GM12878 (cell line): ENCODE measurements at regions not wholly inside any gene's neighbourhood (a gene's known extent, or its start where the extent isn't known, plus 50 kb on each side); places are given as distances from the start of the nearest gene placed in this dataset.

ENCODE experiments used
- ATAC-seq: fragments of 200-7000 bp; cut with Tn5 transposase; 3 replicates; pipeline ENCODE4 v1.9.1; 2020; ENCODE audit warnings: mild to moderate bottlenecking, moderate library complexity
- BruUV-seq: library from RNA; stranded (reverse); fragments of 400-500 nt; replicated peaks from 2 replicates; lab custom pipeline; 2021; lab: Mats Ljungman, UMichigan
- CTCF ChIA-PET: fragments of 300-600 bp; sonication (Branson Sonifier 250); formaldehyde crosslinking; extraction: SDS; loops from one replicate; lab custom pipeline; 2021; ENCODE audit warnings: inconsistent platforms; lab: Yijun Ruan, JAX
- POLR2A ChIA-PET: fragments of 350-600 bp; formaldehyde crosslinking; extraction: SDS; loops from one replicate; lab custom pipeline; 2021; ENCODE audit warnings: inconsistent platforms; lab: Charles Lee
- RAD21 ChIA-PET: fragments of 300-600 bp; sonication (Branson Sonifier 250); formaldehyde crosslinking; loops from one replicate; lab custom pipeline; 2023; ENCODE audit warnings: antibody characterized with exemption; ENCODE audit not compliant: unreplicated experiment; lab: Charles Lee
- SMC1A ChIA-PET: fragments of 300-600 bp; sonication (Branson Sonifier 250); formaldehyde crosslinking; loops from one replicate; lab custom pipeline; 2023; ENCODE audit not compliant: unreplicated experiment, uncharacterized antibody; lab: Charles Lee
- DNase-seq: peaks from one replicate; pipeline ENCODE4 v3.0.0-alpha.2; 2011; ENCODE audit warnings: low read depth, low spot score
- FAIRE-seq: peaks from 3 replicates; lab custom pipeline; 2011; peaks lifted over from hg19 to GRCh38; lab: Jason Lieb, UNC
- H2AFZ ChIP-seq: 2 replicates; pipeline ENCODE4 v1.6.0; 2011; ENCODE audit warnings: low read depth, low read length, control low read depth; ENCODE audit not compliant: control insufficient read depth
- H3K27ac ChIP-seq: 2 replicates; pipeline ENCODE4 v1.5.1; 2011; ENCODE audit warnings: control low read depth; ENCODE audit not compliant: control insufficient read depth, insufficient read depth
- H3K27me3 ChIP-seq, 2 experiments: replicated peaks in 1 of 2; 2 replicates each; pipeline versions ENCODE4 v1.6.0 to v1.6.1; 2011; ENCODE audit warnings: low read length in 1 of 2; ENCODE audit not compliant: control insufficient read depth in 2 of 2, insufficient read depth in 2 of 2
- H3K36me3 ChIP-seq, 2 experiments: 2 replicates each; pipeline ENCODE4 v1.5.1; 2011; ENCODE audit warnings: low read length in 1 of 2; ENCODE audit not compliant: control insufficient read depth in 2 of 2, insufficient read depth in 2 of 2
- H3K4me1 ChIP-seq: 2 replicates; pipeline ENCODE4 v1.6.1; 2011; ENCODE audit warnings: mild to moderate bottlenecking, low read length, moderate library complexity, mixed read lengths; ENCODE audit not compliant: control insufficient read depth, insufficient read depth
- H3K4me2 ChIP-seq: 2 replicates; pipeline ENCODE4 v1.6.0; 2011; ENCODE audit warnings: control low read depth; ENCODE audit not compliant: control insufficient read depth, insufficient read depth
- H3K4me3 ChIP-seq: fragments of 200-600 bp; sonication (generic); 2 replicates; pipeline ENCODE4 v1.5.1; 2016
- H3K79me2 ChIP-seq: 2 replicates; pipeline ENCODE4 v1.6.0; 2011; ENCODE audit warnings: low read length; ENCODE audit not compliant: control insufficient read depth, insufficient read depth
- H3K9ac ChIP-seq: 2 replicates; pipeline ENCODE4 v1.8.0; 2011; ENCODE audit warnings: low read length, control low read depth, mixed read lengths; ENCODE audit not compliant: control insufficient read depth, insufficient read depth
- H3K9me3 ChIP-seq: replicated peaks from 3 replicates; pipeline ENCODE4 v1.5.1; 2011; ENCODE audit warnings: mild to moderate bottlenecking, low read length; ENCODE audit not compliant: control insufficient read depth, insufficient read depth
- H4K20me1 ChIP-seq: 2 replicates; pipeline ENCODE4 v1.6.0; 2011; ENCODE audit not compliant: control insufficient read depth, insufficient read depth
- BACH1 ChIP-seq: fragments of 450-650 bp; IDR thresholded peaks from 2 replicates; pipeline ENCODE4 v1.6.1; 2017; ENCODE audit warnings: mild to moderate bottlenecking, borderline replicate concordance
- CBX3 ChIP-seq: fragments of 200-600 bp; sonication (generic); IDR thresholded peaks from 2 replicates; pipeline ENCODE4 v1.6.1; 2016; ENCODE audit warnings: low read depth, borderline replicate concordance
- CEBPB ChIP-seq, 2 experiments: fragments of 150-350 bp in 1 of 2; IDR thresholded peaks; 2 replicates each; pipeline ENCODE4 v1.6.1; 2012 to 2014; ENCODE audit warnings: low read depth in 2 of 2, low read length in 2 of 2, borderline replicate concordance in 1 of 2, inconsistent platforms in 1 of 2
- IKZF1 ChIP-seq: fragments of 450-650 bp; conservative IDR thresholded peaks from 2 replicates; pipeline ENCODE4 v1.6.1; 2017; ENCODE audit warnings: antibody characterized with exemption, mild to moderate bottlenecking
- KLF5 ChIP-seq: fragments of 450-650 bp; IDR thresholded peaks from 2 replicates; pipeline ENCODE4 v1.6.1; 2014; ENCODE audit warnings: mild to moderate bottlenecking; ENCODE audit not compliant: partially characterized antibody
- MTA3 ChIP-seq: IDR thresholded peaks from 2 replicates; pipeline ENCODE4 v1.6.1; 2012; ENCODE audit warnings: low read length, inconsistent platforms, borderline replicate concordance
- MXI1 ChIP-seq: fragments of 150-350 bp; IDR thresholded peaks from 2 replicates; pipeline ENCODE4 v1.6.1; 2011; ENCODE audit warnings: low read depth, mild to moderate bottlenecking, inconsistent platforms, low read length, improper control_type of control experiment
- MYC ChIP-seq: IDR thresholded peaks from 2 replicates; pipeline ENCODE4 v1.6.1; 2011; ENCODE audit warnings: mild to moderate bottlenecking, low read length, moderate library complexity, inconsistent platforms; ENCODE audit not compliant: insufficient read depth, insufficient replicate concordance, insufficient read length, severe bottlenecking
- POU2F2 ChIP-seq: IDR thresholded peaks from 3 replicates; pipeline ENCODE4 v1.6.1; 2011; ENCODE audit warnings: low read depth, mild to moderate bottlenecking, low read length, borderline replicate concordance
- RAD21 ChIP-seq: IDR thresholded peaks from 2 replicates; pipeline ENCODE4 v1.6.1; 2011; ENCODE audit warnings: mild to moderate bottlenecking, low read depth, low read length, moderate library complexity; ENCODE audit not compliant: insufficient read depth
- SIN3A ChIP-seq: IDR thresholded peaks from 2 replicates; pipeline ENCODE4 v1.6.1; 2012; ENCODE audit warnings: low read depth, low read length, improper control_type of control experiment
- SREBF1 ChIP-seq: IDR thresholded peaks from 2 replicates; pipeline ENCODE4 v1.6.1; 2012; ENCODE audit warnings: mild to moderate bottlenecking, low read length
- SREBF2 ChIP-seq: IDR thresholded peaks from 2 replicates; pipeline ENCODE4 v1.6.1; 2012; ENCODE audit warnings: mild to moderate bottlenecking, low read length
- SRF ChIP-seq, 2 experiments: IDR thresholded peaks; 2 replicates each; pipeline ENCODE4 v1.6.1; 2011; ENCODE audit warnings: low read depth in 2 of 2, low read length in 2 of 2, mild to moderate bottlenecking in 1 of 2, moderate library complexity in 1 of 2
- TBL1XR1 ChIP-seq: IDR thresholded peaks from 2 replicates; pipeline ENCODE4 v1.6.1; 2012; ENCODE audit warnings: low read depth, low read length, improper control_type of control experiment
- WGBS: methylation state at CpG from one replicate; pipeline ENCODE4 v1.1.6; 2016; ENCODE audit warnings: low lambda C conversion rate; ENCODE audit not compliant: insufficient replicate concordance, insufficient coverage; ENCODE audit errors: missing lambda C conversion rate; 5-methylcytosine and 5-hydroxymethylcytosine counted together
- in situ Hi-C: fragments of 300-500 bp; cut with MboI; formaldehyde crosslinking; loops from 9 replicates; pipeline ENCODE4 v1.14.3; 2018; ENCODE audit warnings: mixed read lengths
- intact Hi-C: fragments of 100-400 bp; cut with micrococcal nuclease; formaldehyde crosslinking; loops from one replicate; pipeline ENCODE4 v1.14.2; 2022; ENCODE audit not compliant: unreplicated experiment
- TF ChIP-seq, protein P1 (sequence below), 3 experiments: IDR thresholded peaks in 2 of 3; conservative IDR thresholded peaks in 1 of 3; 2 replicates each; pipeline ENCODE4 v1.5.1; 2011; ENCODE audit warnings: low read depth in 3 of 3, low read length in 3 of 3, mild to moderate bottlenecking in 3 of 3, control low read depth in 2 of 3, moderate library complexity in 2 of 3, inconsistent platforms in 1 of 3, mixed read lengths in 1 of 3; ENCODE audit not compliant: control insufficient read depth in 2 of 3, insufficient read depth in 1 of 3; ENCODE audit errors: extremely low read depth in 1 of 3
- TF ChIP-seq, protein P2 (sequence below): fragments of 150-350 bp; IDR thresholded peaks from 2 replicates; pipeline ENCODE4 v1.6.1; 2014; ENCODE audit warnings: mild to moderate bottlenecking, low read depth, low read length

DNA sequence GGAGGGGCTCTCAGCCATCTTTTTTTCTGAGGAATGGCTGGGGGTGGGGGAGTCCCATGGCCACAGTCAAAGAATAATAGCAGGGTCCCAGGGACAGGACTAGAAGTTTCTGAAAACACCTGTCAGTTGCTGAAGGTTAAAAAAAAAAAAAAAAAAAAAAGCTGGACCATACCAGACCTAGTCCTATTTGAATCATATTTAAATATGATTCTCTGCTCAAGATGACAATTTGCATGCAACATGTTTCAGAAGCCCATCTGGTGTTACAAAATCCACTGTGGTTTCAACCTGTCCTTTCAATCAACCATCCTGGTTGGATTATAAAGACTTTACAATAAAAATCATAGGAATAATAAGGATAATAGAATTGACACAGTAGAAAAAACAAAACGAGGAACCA is 153.7 kb downstream of the TENT5C start:
- ATAC-seq (no peak), FAIRE-seq (no peak)
- H3K27ac ChIP-seq, result no peak overlapping the region
- no peaks in the 10 kb centered on the region for H4K20me1 ChIP-seq
- no peak overlapping the region for H3K9ac ChIP-seq
- no peak overlapping the region for H3K4me3 ChIP-seq
- SMC1A ChIA-PET, result interaction anchor here (2.4 to 8.7 kb wide), 2 partner anchors 136 to 225 kb away, joined by 17 to 84 read pairs; no protein-coding TSS in a partner anchor
- no peak for TF ChIP-seq BACH1
- TF ChIP-seq CBX3, result no peak
- no peak for TF ChIP-seq KLF5
- TF ChIP-seq RAD21, result no peak
- no peak for TF ChIP-seq SREBF1
- no peak for TF ChIP-seq POU2F2
- no peak for TF ChIP-seq MTA3
- TF ChIP-seq SRF (IDR thresholded peaks at IDR 0.05; ENCODE audit: low read depth in 2 of 2, low read length in 2 of 2), result no peak
- TF ChIP-seq SREBF2, result no peak
- TF ChIP-seq SIN3A, result no peak
- no peak for TF ChIP-seq MXI1
- TF ChIP-seq CEBPB (IDR thresholded peaks at IDR 0.05; ENCODE audit: borderline replicate concordance in 1 of 2, low read depth in 2 of 2, low read length in 2 of 2), result no peak
- TF ChIP-seq, protein P1, sequence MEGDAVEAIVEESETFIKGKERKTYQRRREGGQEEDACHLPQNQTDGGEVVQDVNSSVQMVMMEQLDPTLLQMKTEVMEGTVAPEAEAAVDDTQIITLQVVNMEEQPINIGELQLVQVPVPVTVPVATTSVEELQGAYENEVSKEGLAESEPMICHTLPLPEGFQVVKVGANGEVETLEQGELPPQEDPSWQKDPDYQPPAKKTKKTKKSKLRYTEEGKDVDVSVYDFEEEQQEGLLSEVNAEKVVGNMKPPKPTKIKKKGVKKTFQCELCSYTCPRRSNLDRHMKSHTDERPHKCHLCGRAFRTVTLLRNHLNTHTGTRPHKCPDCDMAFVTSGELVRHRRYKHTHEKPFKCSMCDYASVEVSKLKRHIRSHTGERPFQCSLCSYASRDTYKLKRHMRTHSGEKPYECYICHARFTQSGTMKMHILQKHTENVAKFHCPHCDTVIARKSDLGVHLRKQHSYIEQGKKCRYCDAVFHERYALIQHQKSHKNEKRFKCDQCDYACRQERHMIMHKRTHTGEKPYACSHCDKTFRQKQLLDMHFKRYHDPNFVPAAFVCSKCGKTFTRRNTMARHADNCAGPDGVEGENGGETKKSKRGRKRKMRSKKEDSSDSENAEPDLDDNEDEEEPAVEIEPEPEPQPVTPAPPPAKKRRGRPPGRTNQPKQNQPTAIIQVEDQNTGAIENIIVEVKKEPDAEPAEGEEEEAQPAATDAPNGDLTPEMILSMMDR (IDR thresholded peaks at IDR 0.05 in 2 of 3, conservative IDR thresholded peaks at IDR 0.05 in 1 of 3; ENCODE audit: control insufficient read depth in 2 of 3, extremely low read depth in 1 of 3, insufficient read depth in 1 of 3, low read depth in 3 of 3, low read length in 3 of 3), result no peak
- no peak for TF ChIP-seq IKZF1
- no peak for TF ChIP-seq MYC
- no peak for TF ChIP-seq TBL1XR1
- TF ChIP-seq, protein P2, sequence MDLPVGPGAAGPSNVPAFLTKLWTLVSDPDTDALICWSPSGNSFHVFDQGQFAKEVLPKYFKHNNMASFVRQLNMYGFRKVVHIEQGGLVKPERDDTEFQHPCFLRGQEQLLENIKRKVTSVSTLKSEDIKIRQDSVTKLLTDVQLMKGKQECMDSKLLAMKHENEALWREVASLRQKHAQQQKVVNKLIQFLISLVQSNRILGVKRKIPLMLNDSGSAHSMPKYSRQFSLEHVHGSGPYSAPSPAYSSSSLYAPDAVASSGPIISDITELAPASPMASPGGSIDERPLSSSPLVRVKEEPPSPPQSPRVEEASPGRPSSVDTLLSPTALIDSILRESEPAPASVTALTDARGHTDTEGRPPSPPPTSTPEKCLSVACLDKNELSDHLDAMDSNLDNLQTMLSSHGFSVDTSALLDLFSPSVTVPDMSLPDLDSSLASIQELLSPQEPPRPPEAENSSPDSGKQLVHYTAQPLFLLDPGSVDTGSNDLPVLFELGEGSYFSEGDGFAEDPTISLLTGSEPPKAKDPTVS, result no peak
- TF ChIP-seq, all 136 proteins: peak for 0
- 0% methylated on average over 1 of the region's 1 CpG for WGBS
- Histone ChIP-seq H3K36me3 (no peaks in the 10 kb centered on the region), H3K4me2 (no peak overlapping the region), H3K9me3 (no peaks in the 10 kb centered on the region), H3K79me2 (no peaks in the 10 kb centered on the region), H3K4me1 (no peaks in the 10 kb centered on the region; the same call in none of the 2 replicates), H2AFZ (no peak overlapping the region), H3K27me3 (peaks cover 0 to 2% of the 10 kb centered on the region in 2 experiments; a peak in 2 of 4 replicates)
- ChIA-PET RAD21 (interaction anchor here (1.8 to 3.2 kb wide), 2 partner anchors 224 to 247 kb away, joined by 10 to 13 read pairs; no protein-coding TSS in a partner anchor), POLR2A (no interaction called here), CTCF (interaction anchor here (0.6 to 11.9 kb wide), 13 partner anchors 9 to 631 kb away, joined by 3 to 269 read pairs (median 3); no protein-coding TSS in a partner anchor)
- no peak for DNase-seq
- BruUV-seq, result no TSS peak
- intact Hi-C loops (loop anchor here (1.0 kb wide), 1 partner anchor 247 kb away; no protein-coding TSS in a partner anchor), in situ Hi-C loops (no loop called here)
